HepG2 (cell line): ENCODE measurements at regions not wholly inside any gene's neighbourhood (a gene's known extent, or its start where the extent isn't known, plus 50 kb on each side); places are given as distances from the start of the nearest gene placed in this dataset.

ENCODE experiments used
- ATAC-seq: fragments of 200-7000 bp; cut with Tn5 transposase; 3 replicates; pipeline ENCODE4 v1.9.1; 2020; ENCODE audit warnings: mild to moderate bottlenecking, moderate library complexity
- BruUV-seq: library from RNA; stranded (reverse); fragments of 400-500 nt; replicated peaks from 2 replicates; lab custom pipeline; 2021; lab: Mats Ljungman, UMichigan
- CTCF ChIA-PET: fragments of 300-600 bp; formaldehyde crosslinking; extraction: SDS; loops from one replicate; lab custom pipeline; 2021; ENCODE audit warnings: low total read pairs, inconsistent platforms, low intra/inter-chr PET ratio; lab: Yijun Ruan, JAX
- POLR2A ChIA-PET: fragments of 350-600 bp; sonication (Branson Sonifier 250); formaldehyde crosslinking; loops from one replicate; lab custom pipeline; 2020; ENCODE audit warnings: antibody characterized with exemption, inconsistent platforms; lab: Yijun Ruan, JAX
- DNase-seq: peaks from one replicate; pipeline ENCODE4 v3.0.0-alpha.2; 2015; ENCODE audit warnings: low spot score
- FAIRE-seq: peaks from 3 replicates; lab custom pipeline; 2011; peaks lifted over from hg19 to GRCh38; lab: Jason Lieb, UNC
- H2AFZ ChIP-seq: one replicate; pipeline ENCODE4 v1.6.1; 2011; ENCODE audit warnings: low read length, inconsistent platforms
- H3K27ac ChIP-seq: fragments of 300-600 bp; 3 replicates; pipeline ENCODE4 v1.8.0; 2011; ENCODE audit warnings: mixed run types, mild to moderate bottlenecking, mixed read lengths, low read length, inconsistent platforms; ENCODE audit not compliant: insufficient read depth; ENCODE audit errors: extremely low read length
- H3K27me3 ChIP-seq, 2 experiments: fragments of 200-600 bp in 1 of 2; 2 replicates in 1 of 2; 3 replicates in 1 of 2; pipeline versions ENCODE4 v1.6.0 to v1.8.0; 2011; ENCODE audit warnings: low read length in 2 of 2, mild to moderate bottlenecking in 2 of 2, moderate library complexity in 2 of 2, inconsistent platforms in 1 of 2; ENCODE audit not compliant: insufficient read depth in 2 of 2, control insufficient read depth in 1 of 2
- H3K36me3 ChIP-seq, 2 experiments: fragments of 200-600 bp in 1 of 2; replicated peaks in 1 of 2; 2 replicates in 1 of 2; 3 replicates in 1 of 2; pipeline versions ENCODE4 v1.5.1 to v1.8.0; 2011; ENCODE audit warnings: low read length in 2 of 2, inconsistent platforms in 1 of 2; ENCODE audit not compliant: insufficient read depth in 2 of 2, control insufficient read depth in 1 of 2
- H3K4me1 ChIP-seq: 2 replicates; pipeline ENCODE4 v1.5.1; 2012; ENCODE audit warnings: low read length, inconsistent platforms; ENCODE audit not compliant: insufficient read depth
- H3K4me2 ChIP-seq: 2 replicates; pipeline ENCODE4 v1.6.0; 2011; ENCODE audit warnings: low read depth, low read length, inconsistent platforms
- H3K4me3 ChIP-seq, 3 experiments: fragments of 200-600 bp in 1 of 3; sonication (generic), shearing (Covaris generic) in 1 of 3; replicated peaks in 1 of 3; 2 replicates each; pipeline ENCODE4 v1.5.1; 2011 to 2016; ENCODE audit warnings: low read length in 3 of 3, inconsistent platforms in 2 of 3, low read depth in 2 of 3, mild to moderate bottlenecking in 2 of 3, control low read depth in 1 of 3, mixed read lengths in 1 of 3; ENCODE audit not compliant: insufficient read depth in 1 of 3
- H3K79me2 ChIP-seq: one replicate; pipeline ENCODE4 v1.6.1; 2011; ENCODE audit warnings: low read length, inconsistent platforms; ENCODE audit not compliant: insufficient read depth
- H3K9ac ChIP-seq: 2 replicates; pipeline ENCODE4 v1.6.0; 2011; ENCODE audit warnings: mild to moderate bottlenecking, low read depth, low read length, inconsistent platforms; ENCODE audit not compliant: insufficient read depth
- H3K9me3 ChIP-seq: 2 replicates; pipeline ENCODE4 v1.5.1; 2012; ENCODE audit warnings: mild to moderate bottlenecking, low read length
- H4K20me1 ChIP-seq: 2 replicates; pipeline ENCODE4 v1.6.0; 2011; ENCODE audit warnings: inconsistent platforms, mild to moderate bottlenecking, low read length, moderate library complexity; ENCODE audit not compliant: insufficient read depth
- KLF12 ChIP-seq: sonication (generic); formaldehyde crosslinking; IDR thresholded peaks from 2 replicates; pipeline ENCODE4 v1.4.0; 2020; ENCODE audit warnings: missing genetic modification reagents, borderline replicate concordance
- NR0B2 ChIP-seq: sonication (generic); formaldehyde crosslinking; IDR thresholded peaks from 2 replicates; pipeline ENCODE4 v1.4.0; 2020; ENCODE audit warnings: mild to moderate bottlenecking, missing genetic modification reagents
- SKI ChIP-seq: fragments of 450-650 bp; IDR thresholded peaks from one replicate; pipeline ENCODE4 v1.6.1; 2018; ENCODE audit warnings: mild to moderate bottlenecking; ENCODE audit not compliant: partially characterized antibody
- ZBTB44 ChIP-seq: sonication (generic); formaldehyde crosslinking; IDR thresholded peaks from 2 replicates; pipeline ENCODE4 v1.4.0; 2020; ENCODE audit warnings: missing genetic modification reagents
- ZNF256 ChIP-seq: sonication (generic); formaldehyde crosslinking; conservative IDR thresholded peaks from 2 replicates; pipeline ENCODE4 v1.4.0; 2020; ENCODE audit warnings: missing genetic modification reagents
- ZNF292 ChIP-seq: sonication (generic); formaldehyde crosslinking; IDR thresholded peaks from 2 replicates; pipeline ENCODE4 v1.8.1; 2022; ENCODE audit warnings: mild to moderate bottlenecking, low read depth, missing genetic modification reagents, borderline replicate concordance
- ZNF318 ChIP-seq: sonication (generic); formaldehyde crosslinking; IDR thresholded peaks from 2 replicates; pipeline ENCODE4 v1.4.0; 2020; ENCODE audit warnings: mild to moderate bottlenecking, missing genetic modification reagents
- ZNF557 ChIP-seq: sonication (generic); formaldehyde crosslinking; IDR thresholded peaks from 2 replicates; pipeline ENCODE4 v1.4.0; 2020; ENCODE audit warnings: missing genetic modification reagents
- ZNF7 ChIP-seq: IDR thresholded peaks from 2 replicates; pipeline ENCODE4 v1.6.1; 2016; ENCODE audit warnings: missing biosample characterization, missing genetic modification reagents
- ZNF800 ChIP-seq: sonication (generic); formaldehyde crosslinking; IDR thresholded peaks from 2 replicates; pipeline ENCODE4 v1.4.0; 2020; ENCODE audit warnings: missing genetic modification reagents
- ZSCAN20 ChIP-seq: sonication (generic); formaldehyde crosslinking; IDR thresholded peaks from 2 replicates; pipeline ENCODE4 v1.4.0; 2020; ENCODE audit warnings: missing genetic modification reagents, mild to moderate bottlenecking, borderline replicate concordance
- WGBS: methylation state at CpG from one replicate; pipeline ENCODE4 v1.1.6; 2017; ENCODE audit warnings: low lambda C conversion rate; 5-methylcytosine and 5-hydroxymethylcytosine counted together
- in situ Hi-C: cut with HindIII; loops from 2 replicates; pipeline ENCODE4 v1.10.0; 2017; ENCODE audit warnings: low pct_unique_long_range_greater_than_20kb; ENCODE audit not compliant: extremely low pct_ligation_motif_present
- intact Hi-C: fragments of 100-400 bp; cut with micrococcal nuclease; formaldehyde crosslinking; loops from one replicate; pipeline ENCODE4 v1.10.0; 2022; ENCODE audit not compliant: unreplicated experiment

GRCh38 chr1:11387829-11388228, 91.1 kb upstream of the DISP3 start:
- Histone ChIP-seq H3K4me3 (no peak overlapping the region), H3K4me1 (peaks cover 10% of the 10 kb centered on the region; the same call in 1 of the 2 replicates), H3K27me3 (peaks cover 2 to 65% of the 10 kb centered on the region in 2 experiments; a peak in 3 of 5 replicates), H3K9me3 (no peaks in the 10 kb centered on the region), H3K79me2 (no peaks in the 10 kb centered on the region), H3K9ac (no peak overlapping the region), H3K36me3 (no peaks in the 10 kb centered on the region), H2AFZ (no peak overlapping the region), H4K20me1 (no peaks in the 10 kb centered on the region), H3K4me2 (no peak overlapping the region), H3K27ac (no peak overlapping the region)
- in situ Hi-C loops, result no loop called here
- ChIA-PET POLR2A (no interaction called here), CTCF (no interaction called here)
- no TSS peak for BruUV-seq
- 20% methylated on average over 6 of the region's 6 CpGs for WGBS
- intact Hi-C loops, result no loop called here
- no peak for DNase-seq
- no peak for ATAC-seq
- FAIRE-seq, result no peak
- TF ChIP-seq ZNF292 (CRISPR knock-in tag), result no peak
- TF ChIP-seq ZBTB44, result no peak
- TF ChIP-seq ZSCAN20 (CRISPR knock-in tag), result no peak
- no peak for TF ChIP-seq ZNF256 (CRISPR knock-in tag)
- no peak for TF ChIP-seq ZNF318 (CRISPR knock-in tag)
- no peak for TF ChIP-seq ZNF557
- TF ChIP-seq ZNF7, result no peak
- no peak for TF ChIP-seq ZNF800 (CRISPR knock-in tag)
- no peak for TF ChIP-seq NR0B2 (CRISPR knock-in tag)
- no peak for TF ChIP-seq SKI
- TF ChIP-seq KLF12 (CRISPR knock-in tag), result no peak
